Fibroblast of peridontal ligament (primary cell): ENCODE measurements at regions not wholly inside any gene's neighbourhood (a gene's known extent, or its start where the extent isn't known, plus 50 kb on each side); places are given as distances from the start of the nearest gene placed in this dataset.
"Not testable (repeated sequence)": the region's sequence is repeated elsewhere in the genome, so short reads cannot be mapped to it uniquely, and the experiment has no call there.

ENCODE experiments used
- DNase-seq: peaks from one replicate; pipeline ENCODE4 v3.0.0-alpha.2; 2010; ENCODE audit errors: extremely low read depth

- DNase-seq: no peak
These were observed 359.9 kb upstream of the AGA start for GRCh38 chr4:177802162-177802561.

- DNase-seq: no peak
These were observed 360.4 kb upstream of the AGA start for GRCh38 chr4:177802661-177803060.

GRCh38 chr4:177803151-177803550 is 360.9 kb upstream of the AGA start:
- DNase-seq: no peak

GRCh38 chr4:177809791-177810190 is 367.6 kb upstream of the AGA start:
- no peak for DNase-seq

GRCh38 chr4:177810220-177810619 is 368.0 kb upstream of the AGA start:
- no peak for DNase-seq

- not testable (repeated sequence) for DNase-seq
These were observed 376.2 kb upstream of the AGA start for GRCh38 chr4:177818392-177818791.

GRCh38 chr4:177826973-177827372 is 384.7 kb upstream of the AGA start:
- DNase-seq: no peak

GRCh38 chr4:177841258-177841657 is 399.0 kb upstream of the AGA start:
- DNase-seq: no peak

GRCh38 chr4:177853229-177853628 is 411.0 kb upstream of the AGA start:
- DNase-seq: no peak

GRCh38 chr4:177855507-177856197 is 413.4 kb upstream of the AGA start:
- no peak for DNase-seq

GRCh38 chr4:177860171-177860570 is 417.9 kb upstream of the AGA start:
- DNase-seq: no peak

GRCh38 chr4:177861551-177862094 is 419.4 kb upstream of the AGA start:
- DNase-seq: no peak

- DNase-seq: no peak
These were observed 420.4 kb upstream of the AGA start for GRCh38 chr4:177862541-177863176.

- DNase-seq: no peak
These were observed 437.6 kb upstream of the AGA start for GRCh38 chr4:177879851-177880250.

GRCh38 chr4:177895136-177895535 is 452.9 kb upstream of the AGA start:
- no peak for DNase-seq

GRCh38 chr4:177901786-177902185 is 459.5 kb upstream of the AGA start:
- DNase-seq: no peak

GRCh38 chr4:177902386-177902785 is 460.1 kb upstream of the AGA start:
- no peak for DNase-seq

- no peak for DNase-seq
These were observed 465.6 kb upstream of the AGA start for GRCh38 chr4:177907736-177908424.

GRCh38 chr4:177921715-177922114 is 479.5 kb upstream of the AGA start:
- DNase-seq: no peak

- DNase-seq: no peak
These were observed 481.7 kb upstream of the AGA start for GRCh38 chr4:177923888-177924287.

GRCh38 chr4:177937041-177937440 is 494.8 kb upstream of the AGA start:
- DNase-seq: no peak

GRCh38 chr4:177938226-177938625 is 496.0 kb upstream of the AGA start:
- DNase-seq: no peak

GRCh38 chr4:177945268-177945667 is 503.0 kb upstream of the AGA start:
- no peak for DNase-seq
